Kidney capillary endothelial cell (primary cell): ENCODE measurements at regions not wholly inside any gene's neighbourhood (a gene's known extent, or its start where the extent isn't known, plus 50 kb on each side); places are given as distances from the start of the nearest gene placed in this dataset.
"Not testable (repeated sequence)": the region's sequence is repeated elsewhere in the genome, so short reads cannot be mapped to it uniquely, and the experiment has no call there.

ENCODE experiments used
- DNase-seq: peaks from one replicate; pipeline ENCODE4 v3.0.0-alpha.2; 2018; ENCODE audit warnings: low spot score

- DNase-seq = no peak
These were observed 60.5 kb upstream of the ZFHX3 start for GRCh38 chr16:73108195-73108963.

- no peak for DNase-seq
These were observed 59.4 kb upstream of the ZFHX3 start for GRCh38 chr16:73107371-73107770.

- no peak for DNase-seq
These were observed 58.6 kb upstream of the ZFHX3 start for GRCh38 chr16:73106329-73107034.

GRCh38 chr16:73101568-73101967 lies 53.6 kb upstream of the ZFHX3 start:
- no peak for DNase-seq

GRCh38 chr16:73099601-73100000 lies 51.7 kb upstream of the ZFHX3 start:
- not testable (repeated sequence) for DNase-seq
